Keratinocyte (primary cell): ENCODE measurements at regions not wholly inside any gene's neighbourhood (a gene's known extent, or its start where the extent isn't known, plus 50 kb on each side); places are given as distances from the start of the nearest gene placed in this dataset.

ENCODE experiments used
- DNase-seq: peaks from one replicate; pipeline ENCODE4 v3.0.0-alpha.2; 2011; ENCODE audit warnings: low read depth, missing footprints, low spot score
- FAIRE-seq: peaks from 2 replicates; lab custom pipeline; 2011; peaks lifted over from hg19 to GRCh38; lab: Jason Lieb, UNC
- H2AFZ ChIP-seq: 2 replicates; pipeline ENCODE4 v1.6.0; 2012; ENCODE audit warnings: low read length, control low read depth, inconsistent platforms; ENCODE audit not compliant: control insufficient read depth
- H3K27ac ChIP-seq: 2 replicates; pipeline ENCODE4 v1.5.1; 2011; ENCODE audit warnings: low read length; ENCODE audit not compliant: control insufficient read depth, insufficient read depth
- H3K27me3 ChIP-seq: 3 replicates; pipeline ENCODE4 v1.6.0; 2011; ENCODE audit warnings: low read length; ENCODE audit not compliant: control insufficient read depth, insufficient read depth; ENCODE audit errors: extremely low read depth
- H3K36me3 ChIP-seq, 2 experiments: 2 replicates in 1 of 2; 3 replicates in 1 of 2; pipeline ENCODE4 v1.5.1; 2011; ENCODE audit warnings: low read length in 2 of 2, mild to moderate bottlenecking in 1 of 2; ENCODE audit not compliant: control insufficient read depth in 2 of 2, insufficient read depth in 2 of 2; ENCODE audit errors: extremely low read depth in 1 of 2
- H3K4me1 ChIP-seq: 3 replicates; pipeline ENCODE4 v1.5.1; 2011; ENCODE audit warnings: low read length; ENCODE audit not compliant: control insufficient read depth, insufficient read depth; ENCODE audit errors: extremely low read depth
- H3K4me2 ChIP-seq: 3 replicates; pipeline ENCODE4 v1.6.0; 2011; ENCODE audit warnings: low read depth, low read length; ENCODE audit not compliant: control insufficient read depth, insufficient read depth; ENCODE audit errors: extremely low read depth
- H3K4me3 ChIP-seq, 3 experiments: fragments of 200-600 bp in 1 of 3; sonication (generic) in 1 of 3; 2 replicates in 2 of 3; 3 replicates in 1 of 3; pipeline ENCODE4 v1.5.1; 2011 to 2016; ENCODE audit warnings: low read length in 3 of 3, mild to moderate bottlenecking in 3 of 3, control low read depth in 2 of 3, inconsistent platforms in 1 of 3, low read depth in 1 of 3, mixed read lengths in 1 of 3, mixed run types in 1 of 3, moderate library complexity in 1 of 3; ENCODE audit not compliant: control insufficient read depth in 2 of 3, insufficient read depth in 2 of 3; ENCODE audit errors: extremely low read depth in 1 of 3
- H3K79me2 ChIP-seq: 2 replicates; pipeline ENCODE4 v1.6.0; 2012; ENCODE audit warnings: low read length; ENCODE audit not compliant: control insufficient read depth, insufficient read depth
- H3K9ac ChIP-seq: 3 replicates; pipeline ENCODE4 v1.6.0; 2011; ENCODE audit warnings: low read length; ENCODE audit not compliant: control insufficient read depth, insufficient read depth; ENCODE audit errors: extremely low read depth
- H3K9me1 ChIP-seq: 3 replicates; pipeline ENCODE4 v1.6.0; 2011; ENCODE audit warnings: low read length; ENCODE audit not compliant: control insufficient read depth, insufficient read depth; ENCODE audit errors: extremely low read depth
- H3K9me3 ChIP-seq: 2 replicates; pipeline ENCODE4 v1.5.1; 2012; ENCODE audit warnings: low read depth, low read length; ENCODE audit not compliant: control insufficient read depth
- H4K20me1 ChIP-seq: 3 replicates; pipeline ENCODE4 v1.6.0; 2011; ENCODE audit warnings: low read length; ENCODE audit not compliant: control insufficient read depth, insufficient read depth; ENCODE audit errors: extremely low read depth
- EZH2 ChIP-seq: IDR thresholded peaks from one replicate; pipeline ENCODE4 v1.6.1; 2012; ENCODE audit warnings: inconsistent platforms, mild to moderate bottlenecking, low read length, moderate library complexity
- dilution Hi-C: fragments of 300-500 bp; cut with MboI; formaldehyde crosslinking; loops from one replicate; pipeline ENCODE4 v1.7.0; 2020; ENCODE audit warnings: low sequenced_read_pairs; ENCODE audit not compliant: extremely low pct_ligation_motif_present
- TF ChIP-seq, protein P1 (sequence below), 3 experiments: IDR thresholded peaks in 1 of 3; conservative IDR thresholded peaks in 1 of 3; optimal IDR thresholded peaks in 1 of 3; 2 replicates in 2 of 3; 3 replicates in 1 of 3; pipeline versions ENCODE3 to v1.5.1; 2011; ENCODE audit warnings: low read length in 3 of 3, mild to moderate bottlenecking in 3 of 3, moderate library complexity in 2 of 3, control low read depth in 1 of 3, inconsistent platforms in 1 of 3; ENCODE audit not compliant: insufficient read depth in 2 of 3; ENCODE audit errors: extremely low read depth in 1 of 3

DNA sequence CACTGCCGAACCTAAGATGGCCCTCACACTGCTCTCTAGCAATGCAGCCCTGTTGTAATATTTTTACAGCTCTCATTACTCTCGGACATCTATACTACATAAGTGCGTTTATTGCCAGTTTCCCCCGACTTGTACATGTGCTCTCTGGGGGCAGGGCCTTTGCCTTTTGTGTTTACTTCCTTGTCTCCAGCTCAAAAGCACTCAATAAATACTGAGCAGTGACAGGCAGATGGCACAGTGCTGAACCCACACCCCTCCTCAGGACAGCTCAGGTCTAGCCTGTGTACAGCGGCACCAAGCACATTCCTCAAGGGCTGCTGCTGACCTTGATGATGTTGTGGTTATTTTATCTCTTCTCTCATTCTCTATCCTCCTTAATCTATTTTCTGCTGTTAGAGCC, 68.0 kb upstream of the ELMO1 start:
- H4K20me1 ChIP-seq = no peaks in the 10 kb centered on the region
- H2AFZ ChIP-seq = no peak overlapping the region
- H3K9me3 ChIP-seq = no peaks in the 10 kb centered on the region
- H3K79me2 ChIP-seq = no peaks in the 10 kb centered on the region
- no peaks in the 10 kb centered on the region for H3K4me1 ChIP-seq
- H3K4me2 ChIP-seq = no peak overlapping the region
- no peaks in the 10 kb centered on the region for H3K9me1 ChIP-seq
- no peaks in the 10 kb centered on the region for H3K36me3 ChIP-seq
- H3K4me3 ChIP-seq = no peak overlapping the region
- DNase-seq (no peak), FAIRE-seq (no peak)
- no peak overlapping the region for H3K27ac ChIP-seq
- TF ChIP-seq EZH2 = no peak
- TF ChIP-seq, protein P1, sequence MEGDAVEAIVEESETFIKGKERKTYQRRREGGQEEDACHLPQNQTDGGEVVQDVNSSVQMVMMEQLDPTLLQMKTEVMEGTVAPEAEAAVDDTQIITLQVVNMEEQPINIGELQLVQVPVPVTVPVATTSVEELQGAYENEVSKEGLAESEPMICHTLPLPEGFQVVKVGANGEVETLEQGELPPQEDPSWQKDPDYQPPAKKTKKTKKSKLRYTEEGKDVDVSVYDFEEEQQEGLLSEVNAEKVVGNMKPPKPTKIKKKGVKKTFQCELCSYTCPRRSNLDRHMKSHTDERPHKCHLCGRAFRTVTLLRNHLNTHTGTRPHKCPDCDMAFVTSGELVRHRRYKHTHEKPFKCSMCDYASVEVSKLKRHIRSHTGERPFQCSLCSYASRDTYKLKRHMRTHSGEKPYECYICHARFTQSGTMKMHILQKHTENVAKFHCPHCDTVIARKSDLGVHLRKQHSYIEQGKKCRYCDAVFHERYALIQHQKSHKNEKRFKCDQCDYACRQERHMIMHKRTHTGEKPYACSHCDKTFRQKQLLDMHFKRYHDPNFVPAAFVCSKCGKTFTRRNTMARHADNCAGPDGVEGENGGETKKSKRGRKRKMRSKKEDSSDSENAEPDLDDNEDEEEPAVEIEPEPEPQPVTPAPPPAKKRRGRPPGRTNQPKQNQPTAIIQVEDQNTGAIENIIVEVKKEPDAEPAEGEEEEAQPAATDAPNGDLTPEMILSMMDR (optimal IDR thresholded peaks at IDR 0.05 in 1 of 3, IDR thresholded peaks at IDR 0.05 in 1 of 3, conservative IDR thresholded peaks at IDR 0.05 in 1 of 3; ENCODE audit: extremely low read depth in 1 of 3, insufficient read depth in 2 of 3, low read length in 3 of 3) = no peak
- dilution Hi-C loops = no loop called here
- H3K27me3 ChIP-seq = no peaks in the 10 kb centered on the region
- no peak overlapping the region for H3K9ac ChIP-seq

DNA sequence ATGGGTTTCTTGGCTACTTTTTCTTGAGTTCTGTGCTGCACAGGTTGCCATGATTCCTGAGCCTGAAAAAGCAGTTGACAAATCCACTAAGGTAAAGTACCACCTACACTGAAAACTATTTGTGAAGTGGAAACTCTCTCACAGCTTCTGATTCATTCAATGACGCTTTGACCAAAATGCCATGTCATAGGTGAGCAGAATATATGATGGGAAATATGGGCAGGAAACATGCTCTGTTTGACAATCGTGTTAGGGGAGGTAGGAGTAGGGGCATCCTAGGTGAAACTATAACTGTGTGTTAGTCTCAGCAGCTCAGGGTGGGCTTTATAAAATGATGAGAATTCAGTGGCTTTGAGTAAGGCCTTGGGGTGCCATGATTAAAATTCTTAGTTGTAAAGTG, 69.6 kb upstream of the ELMO1 start:
- Histone ChIP-seq H3K4me2 (no peak overlapping the region), H3K4me1 (no peaks in the 10 kb centered on the region), H3K79me2 (no peaks in the 10 kb centered on the region), H4K20me1 (no peaks in the 10 kb centered on the region), H3K27ac (no peak overlapping the region), H3K4me3 (no peak overlapping the region), H3K27me3 (no peaks in the 10 kb centered on the region), H3K9me3 (no peaks in the 10 kb centered on the region), H2AFZ (no peak overlapping the region), H3K36me3 (no peaks in the 10 kb centered on the region), H3K9me1 (no peaks in the 10 kb centered on the region), H3K9ac (no peak overlapping the region)
- FAIRE-seq (no peak), DNase-seq (no peak)
- no peak for TF ChIP-seq EZH2
- TF ChIP-seq, protein P1 (optimal IDR thresholded peaks at IDR 0.05 in 1 of 3, IDR thresholded peaks at IDR 0.05 in 1 of 3, conservative IDR thresholded peaks at IDR 0.05 in 1 of 3; ENCODE audit: extremely low read depth in 1 of 3, insufficient read depth in 2 of 3, low read length in 3 of 3) = no peak
- dilution Hi-C loops = no loop called here
